HL-60 (cell line): ENCODE measurements at regions not wholly inside any gene's neighbourhood (a gene's known extent, or its start where the extent isn't known, plus 50 kb on each side); places are given as distances from the start of the nearest gene placed in this dataset.

Experiments used
- DNase-seq, 2 experiments: peaks; one replicate each; pipeline ENCODE4 v3.0.0-alpha.2; 2010 to 2020; ENCODE audit warnings: low read depth in 1 of 2, low spot score in 1 of 2
- H3K27ac ChIP-seq: fragments of 250-450 bp; sonication (Bioruptor Pico); replicated peaks from 2 replicates; pipeline ENCODE4 v1.5.1; 2020; ENCODE audit warnings: mild to moderate bottlenecking, moderate library complexity
- H3K27me3 ChIP-seq: fragments of 250-450 bp; sonication (Bioruptor Pico); 2 replicates; pipeline ENCODE4 v1.5.1; 2021; ENCODE audit warnings: mild to moderate bottlenecking, moderate library complexity; ENCODE audit not compliant: insufficient read depth, poor library complexity, severe bottlenecking
- H3K4me3 ChIP-seq: replicated peaks from 2 replicates; pipeline ENCODE4 v1.5.1; 2011; ENCODE audit warnings: mild to moderate bottlenecking, control low read depth, low read length; ENCODE audit not compliant: insufficient read depth
- GABPA ChIP-seq: IDR thresholded peaks from 2 replicates; pipeline ENCODE4 v1.6.1; 2012; ENCODE audit warnings: low read depth
- POLR2AphosphoS5 ChIP-seq: IDR thresholded peaks from 2 replicates; pipeline ENCODE4 v1.6.1; 2012; ENCODE audit warnings: low read depth
- REST ChIP-seq: IDR thresholded peaks from 2 replicates; pipeline ENCODE4 v1.6.1; 2012; ENCODE audit warnings: low read depth; ENCODE audit not compliant: insufficient replicate concordance
- SPI1 ChIP-seq: IDR thresholded peaks from 2 replicates; pipeline ENCODE4 v1.6.1; 2012; ENCODE audit warnings: low read depth, mild to moderate bottlenecking, borderline replicate concordance
- TF ChIP-seq, protein P1 (sequence below): IDR thresholded peaks from one replicate; pipeline ENCODE4 v1.5.1; 2011; ENCODE audit warnings: low read length, control low read depth, inconsistent platforms; ENCODE audit not compliant: insufficient read depth

DNA sequence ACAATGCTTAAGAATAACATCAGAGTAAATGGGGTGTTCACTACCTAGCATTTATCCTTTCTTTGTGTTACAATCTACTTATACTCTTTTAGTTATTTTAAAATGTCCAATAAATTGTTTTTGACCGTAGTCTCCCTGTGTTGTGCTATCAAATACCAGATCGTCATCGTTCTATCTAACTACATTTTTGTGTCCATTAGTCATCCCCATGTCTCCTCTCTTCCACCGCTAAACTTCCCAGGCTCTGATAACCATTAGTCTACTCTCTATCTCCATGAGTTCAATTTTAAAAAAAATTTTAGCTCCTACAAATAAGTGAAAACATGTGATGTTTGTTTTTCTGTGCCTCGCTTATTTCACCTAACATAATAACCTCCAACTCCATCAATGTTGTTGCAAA, 381.9 kb downstream of the PRDM5 start:
- H3K4me3 ChIP-seq, result no peak overlapping the region
- no peaks in the 10 kb centered on the region for H3K27me3 ChIP-seq
- no peak overlapping the region for H3K27ac ChIP-seq
- TF ChIP-seq REST (no peak), SPI1 (no peak), GABPA (no peak), POLR2AphosphoS5 (no peak)
- TF ChIP-seq, protein P1, sequence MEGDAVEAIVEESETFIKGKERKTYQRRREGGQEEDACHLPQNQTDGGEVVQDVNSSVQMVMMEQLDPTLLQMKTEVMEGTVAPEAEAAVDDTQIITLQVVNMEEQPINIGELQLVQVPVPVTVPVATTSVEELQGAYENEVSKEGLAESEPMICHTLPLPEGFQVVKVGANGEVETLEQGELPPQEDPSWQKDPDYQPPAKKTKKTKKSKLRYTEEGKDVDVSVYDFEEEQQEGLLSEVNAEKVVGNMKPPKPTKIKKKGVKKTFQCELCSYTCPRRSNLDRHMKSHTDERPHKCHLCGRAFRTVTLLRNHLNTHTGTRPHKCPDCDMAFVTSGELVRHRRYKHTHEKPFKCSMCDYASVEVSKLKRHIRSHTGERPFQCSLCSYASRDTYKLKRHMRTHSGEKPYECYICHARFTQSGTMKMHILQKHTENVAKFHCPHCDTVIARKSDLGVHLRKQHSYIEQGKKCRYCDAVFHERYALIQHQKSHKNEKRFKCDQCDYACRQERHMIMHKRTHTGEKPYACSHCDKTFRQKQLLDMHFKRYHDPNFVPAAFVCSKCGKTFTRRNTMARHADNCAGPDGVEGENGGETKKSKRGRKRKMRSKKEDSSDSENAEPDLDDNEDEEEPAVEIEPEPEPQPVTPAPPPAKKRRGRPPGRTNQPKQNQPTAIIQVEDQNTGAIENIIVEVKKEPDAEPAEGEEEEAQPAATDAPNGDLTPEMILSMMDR, result no peak
- no peak for DNase-seq

DNA sequence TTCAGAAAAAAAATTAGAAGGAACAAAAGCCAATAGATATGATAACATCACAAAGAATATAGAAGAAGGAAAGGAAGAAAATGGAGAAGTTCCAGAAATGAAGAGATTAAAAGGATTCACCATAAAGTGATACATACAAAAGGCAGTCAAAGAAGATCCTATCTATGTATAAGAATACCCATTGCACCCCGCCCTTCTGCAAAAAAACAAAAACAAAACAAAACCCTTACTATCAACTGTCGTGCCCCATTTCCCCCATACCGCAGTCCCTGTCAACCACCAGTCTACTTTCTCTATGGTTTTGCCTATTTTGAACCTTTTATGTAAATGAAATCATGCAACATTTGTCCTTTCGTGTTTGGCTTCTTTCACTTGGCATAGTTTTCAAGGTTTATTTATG, 385.6 kb downstream of the PRDM5 start:
- TF ChIP-seq GABPA (no peak), REST (no peak), SPI1 (no peak), POLR2AphosphoS5 (no peak)
- TF ChIP-seq, protein P1, result no peak

DNA sequence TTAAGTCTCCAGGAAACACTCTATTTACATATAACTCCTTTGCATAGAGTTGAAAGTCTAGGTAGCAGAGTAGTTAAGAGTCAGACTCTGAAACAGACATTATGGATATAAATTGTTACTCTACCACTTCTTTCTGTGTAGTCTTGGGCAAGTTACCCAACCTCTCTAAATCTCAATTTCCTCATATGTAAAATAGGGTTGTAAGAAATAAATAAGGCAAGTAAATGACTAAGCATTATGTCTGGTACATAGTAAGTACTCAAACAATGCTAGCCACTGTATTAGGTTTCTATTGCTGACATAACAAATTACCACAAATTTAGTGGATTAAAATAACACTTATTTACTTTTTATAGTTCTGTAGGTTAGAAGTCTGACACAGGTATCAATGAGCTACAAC, 394.1 kb downstream of the PRDM5 start:
- no peak overlapping the region for H3K27ac ChIP-seq
- H3K4me3 ChIP-seq, result no peak overlapping the region
- no peak for DNase-seq
- TF ChIP-seq GABPA (no peak), POLR2AphosphoS5 (no peak), SPI1 (no peak), REST (no peak)
- TF ChIP-seq, protein P1, result no peak
- H3K27me3 ChIP-seq, result no peaks in the 10 kb centered on the region

More for the DNA sequence above, 385.6 kb downstream of the PRDM5 start:
- no peak overlapping the region for H3K4me3 ChIP-seq
- no peak for DNase-seq
- H3K27me3 ChIP-seq, result no peaks in the 10 kb centered on the region
- H3K27ac ChIP-seq, result no peak overlapping the region
